Heart right ventricle (tissue), 16 donors: ENCODE measurements at regions not wholly inside any gene's neighbourhood (a gene's known extent, or its start where the extent isn't known, plus 50 kb on each side); places are given as distances from the start of the nearest gene placed in this dataset.

Experiments used
- ATAC-seq, 8 donors: fragments of 200-7000 bp; cut with Tn5 transposase; one replicate each; pipeline ENCODE4 v1.9.1; 2020; ENCODE audit warnings: mild to moderate bottlenecking in 8 of 8, moderate library complexity in 8 of 8, moderate number of reproducible peaks in 1 of 8
- DNase-seq, 2 donors: peaks; one replicate each; pipeline ENCODE4 v3.0.0-alpha.2; 2020
- H3K27ac ChIP-seq, 10 donors: fragments of 200-600 bp; sonication (generic) in 2 of 10; one replicate each; pipeline versions ENCODE4 v1.5.0 to v1.8.0; 2020 to 2022; ENCODE audit warnings: mild to moderate bottlenecking in 3 of 10
- H3K27me3 ChIP-seq, 7 donors: fragments of 200-600 bp; one replicate each; pipeline ENCODE4 v1.8.0; 2021 to 2022; ENCODE audit warnings: mild to moderate bottlenecking in 2 of 7
- H3K36me3 ChIP-seq, 9 donors: fragments of 200-600 bp; sonication (generic) in 1 of 9; one replicate each; pipeline versions ENCODE4 v1.5.0 to v1.8.0; 2020 to 2022; ENCODE audit warnings: mild to moderate bottlenecking in 2 of 9
- H3K4me1 ChIP-seq, 9 donors: fragments of 200-600 bp; sonication (generic) in 1 of 9; one replicate each; pipeline versions ENCODE4 v1.5.0 to v1.8.0; 2020 to 2022; ENCODE audit warnings: mild to moderate bottlenecking in 4 of 9
- H3K4me3 ChIP-seq, 10 donors: fragments of 200-600 bp; sonication (generic) in 2 of 10; one replicate each; pipeline versions ENCODE4 v1.5.0 to v1.8.0; 2020 to 2022; ENCODE audit warnings: mild to moderate bottlenecking in 7 of 10, moderate library complexity in 2 of 10
- H3K9me3 ChIP-seq, 11 donors: fragments of 200-600 bp in 10 of 11; sonication (generic) in 2 of 11; one replicate each; pipeline versions ENCODE4 v1.5.0 to v1.8.0; 2013 to 2022; ENCODE audit warnings: mild to moderate bottlenecking in 2 of 11, control low read depth in 1 of 11, moderate library complexity in 1 of 11
- WGBS, 2 donors: extraction: QIAGEN DNeasy Blood & Tissue Kit; methylation state at CpG; one replicate each; pipeline ENCODE4 v1.1.7; 2013; ENCODE audit warnings: inconsistent platforms in 1 of 2; 5-methylcytosine and 5-hydroxymethylcytosine counted together
- intact Hi-C, 10 donors: fragments of 100-400 bp; cut with DNase I; formaldehyde crosslinking; loops; one replicate each; pipeline versions ENCODE4 v1.11.1 to v1.14.2; 2022
- TF ChIP-seq, protein P1 (sequence below), 9 donors: fragments of 200-600 bp; sonication (generic) in 2 of 9; IDR thresholded peaks; one replicate each; pipeline versions ENCODE4 v1.5.0 to v1.8.0; 2021 to 2022; ENCODE audit warnings: antibody characterized with exemption in 9 of 9, mild to moderate bottlenecking in 5 of 9, moderate library complexity in 1 of 9
- donor health status: Arrhythmogenic right ventricular cardiomyopathy.
- donor health status: ischemic (EF 13 %, LVEDD 7.1; RV severe dilation, severe dysfunction).
- donor health status: healthy with polysubstance abuse.
- donor health status: DM: no; HTN: yes; CAD: no.
- donor health status: DM: no; HTN: no; CAD: no.
- donor health status: ischemic (EF 25% LVEDD 6.9; RV normal size, moderate dysfunction).
- donor health status: ischemic (EF 25% LVEDD 5.7; RV mildly dilated, moderate dysfunction).
- donor health status: healthy.
- donor health status: DM: yes; HTN: yes; CAD: no.
- donor health status: Ischemic cardiomyopathy.
- donor health status: ischemic (EF 35%, LVEDD 5.7; RV mildly dilated, moderate dysfunction).
- donor health status: nonischemic (EF 11% LVEDD 7.7; RV severe dilation, severe dysfunction).
- donor health status: DM: yes; HTN: yes; CAD: no.
- donor health status: PGD.
- donor health status: ischemic (EF 29% LVEDD 5.4; RV normal size, mild dysfunction).
- donor health status: nonischemic (EF 23%, LVEDD 6.1; RV moderate dilation, normal function).

DNA sequence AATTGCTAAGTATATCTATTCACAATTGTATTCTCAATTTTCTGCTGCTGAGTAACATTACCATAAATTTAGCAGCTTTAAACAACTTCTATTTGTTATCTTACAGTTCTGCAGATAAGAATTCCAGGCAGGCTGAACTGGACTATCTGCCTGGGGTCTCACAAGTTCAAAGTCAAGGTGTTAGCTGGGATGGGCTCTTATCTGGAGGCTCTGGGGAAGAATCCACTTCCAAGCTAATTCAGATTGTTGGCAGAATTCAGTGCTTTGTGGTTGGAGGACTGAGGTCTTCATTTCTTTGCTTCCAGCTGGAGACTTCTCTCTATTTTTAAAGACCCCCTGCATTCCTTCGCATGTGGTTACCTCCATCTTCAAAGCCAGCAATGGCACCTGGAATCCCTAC is 329.9 kb upstream of the ISX start:
- no peak for DNase-seq
- no peaks in the 10 kb centered on the region for H3K4me1 ChIP-seq
- H3K27me3 ChIP-seq = peaks cover 0 to 8% (median 0%) of the 10 kb centered on the region in 7 donors
- no peaks in the 10 kb centered on the region for H3K36me3 ChIP-seq
- intact Hi-C loops = no loop called here
- no peak overlapping the region for H3K27ac ChIP-seq
- WGBS, 2 donors = 84 to 95% methylated on average over 1 of the region's 1 CpG
- TF ChIP-seq, protein P1, sequence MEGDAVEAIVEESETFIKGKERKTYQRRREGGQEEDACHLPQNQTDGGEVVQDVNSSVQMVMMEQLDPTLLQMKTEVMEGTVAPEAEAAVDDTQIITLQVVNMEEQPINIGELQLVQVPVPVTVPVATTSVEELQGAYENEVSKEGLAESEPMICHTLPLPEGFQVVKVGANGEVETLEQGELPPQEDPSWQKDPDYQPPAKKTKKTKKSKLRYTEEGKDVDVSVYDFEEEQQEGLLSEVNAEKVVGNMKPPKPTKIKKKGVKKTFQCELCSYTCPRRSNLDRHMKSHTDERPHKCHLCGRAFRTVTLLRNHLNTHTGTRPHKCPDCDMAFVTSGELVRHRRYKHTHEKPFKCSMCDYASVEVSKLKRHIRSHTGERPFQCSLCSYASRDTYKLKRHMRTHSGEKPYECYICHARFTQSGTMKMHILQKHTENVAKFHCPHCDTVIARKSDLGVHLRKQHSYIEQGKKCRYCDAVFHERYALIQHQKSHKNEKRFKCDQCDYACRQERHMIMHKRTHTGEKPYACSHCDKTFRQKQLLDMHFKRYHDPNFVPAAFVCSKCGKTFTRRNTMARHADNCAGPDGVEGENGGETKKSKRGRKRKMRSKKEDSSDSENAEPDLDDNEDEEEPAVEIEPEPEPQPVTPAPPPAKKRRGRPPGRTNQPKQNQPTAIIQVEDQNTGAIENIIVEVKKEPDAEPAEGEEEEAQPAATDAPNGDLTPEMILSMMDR (IDR thresholded peaks at IDR 0.05) = no peak
- no peak overlapping the region for H3K4me3 ChIP-seq
- H3K9me3 ChIP-seq = peaks cover 0 to 25% (median 6%) of the 10 kb centered on the region in 11 donors
- no peak for ATAC-seq

DNA sequence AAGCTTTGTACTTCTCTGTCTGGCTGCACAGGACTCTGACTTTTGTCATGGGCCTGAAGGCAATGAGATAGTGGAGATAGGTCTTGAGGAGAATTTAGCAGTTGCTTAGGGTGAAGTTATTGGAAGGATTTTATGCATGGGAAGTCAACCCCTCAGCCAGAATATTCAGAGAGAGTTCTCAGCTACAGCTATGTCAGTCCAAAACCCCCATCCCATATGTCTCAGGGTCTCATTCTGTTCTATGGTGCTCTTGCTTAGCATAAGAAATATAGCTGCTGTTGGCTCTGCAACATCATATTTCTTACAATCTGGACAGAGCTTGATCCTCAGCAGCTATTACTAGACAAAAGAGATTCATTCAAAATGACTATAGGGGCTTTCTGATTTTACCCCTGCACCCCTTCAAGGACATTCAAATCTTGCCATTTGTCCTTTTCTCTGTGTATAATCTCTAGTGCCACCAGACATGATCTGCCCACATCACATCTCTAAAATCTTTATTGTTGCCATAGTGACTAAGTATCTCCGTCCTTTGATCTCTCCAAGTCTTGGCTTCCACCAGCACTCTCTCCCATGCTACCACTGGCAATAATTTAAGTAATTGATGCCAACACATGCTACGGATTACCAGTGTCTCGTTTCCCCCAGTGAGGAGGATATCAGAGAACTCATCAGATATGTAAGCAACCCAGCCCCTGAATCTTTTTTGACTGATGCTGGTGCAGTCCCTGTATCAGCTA is 327.1 kb upstream of the ISX start:
- TF ChIP-seq, protein P1 (IDR thresholded peaks at IDR 0.05) = no peak
- H3K9me3 ChIP-seq = peaks cover 0 to 19% (median 6%) of the 10 kb centered on the region in 11 donors
- intact Hi-C loops = no loop called here
- ATAC-seq (no peak), DNase-seq (no peak)
- 46 to 67% methylated on average over 3 of the region's 3 CpGs for WGBS, 2 donors
- H3K27me3 ChIP-seq = peaks cover 0 to 8% (median 0%) of the 10 kb centered on the region in 7 donors
- no peaks in the 10 kb centered on the region for H3K36me3 ChIP-seq
- no peak overlapping the region for H3K27ac ChIP-seq
- H3K4me1 ChIP-seq = no peaks in the 10 kb centered on the region
- H3K4me3 ChIP-seq = no peak overlapping the region

DNA sequence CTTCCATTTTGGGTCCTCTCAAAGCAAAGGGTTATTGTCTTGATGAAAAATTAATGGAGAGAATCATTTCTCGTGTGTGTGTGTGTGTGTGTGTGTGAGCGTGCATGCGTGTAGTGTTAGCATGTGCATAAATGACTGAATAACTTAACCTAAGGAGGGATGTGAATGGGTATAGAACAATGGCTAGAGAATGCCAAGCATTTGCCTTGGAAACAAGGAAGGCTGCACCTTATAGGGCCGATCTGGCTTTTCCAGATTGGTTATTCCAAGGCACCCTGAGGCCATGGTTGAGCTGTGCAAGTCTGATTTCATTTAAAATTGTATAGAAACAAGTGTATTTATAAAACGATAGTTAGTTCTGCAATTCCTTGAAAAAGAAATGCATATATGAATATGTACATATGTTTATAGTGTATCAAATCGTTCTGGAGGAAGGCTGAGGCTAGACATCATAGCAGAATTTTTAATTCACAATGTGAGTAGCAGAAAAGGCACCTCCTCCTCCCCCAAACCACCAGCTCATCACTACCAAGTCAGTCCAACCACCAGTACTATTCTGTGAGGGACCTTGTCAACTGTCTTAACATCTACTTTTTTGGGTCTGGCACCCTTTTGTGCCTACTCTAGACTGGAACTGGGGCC is 322.7 kb upstream of the ISX start:
- Histone ChIP-seq H3K9me3 (peaks cover 0 to 2% (median 0%) of the 10 kb centered on the region in 11 donors), H3K27ac (no peak overlapping the region), H3K27me3 (peaks cover 0 to 8% (median 0%) of the 10 kb centered on the region in 7 donors), H3K36me3 (no peaks in the 10 kb centered on the region), H3K4me1 (no peaks in the 10 kb centered on the region), H3K4me3 (no peak overlapping the region)
- 69 to 75% methylated on average over 6 of the region's 6 CpGs for WGBS, 2 donors
- intact Hi-C loops = no loop called here
- no peak for DNase-seq
- TF ChIP-seq, protein P1 (IDR thresholded peaks at IDR 0.05) = no peak
- ATAC-seq = no peak

DNA sequence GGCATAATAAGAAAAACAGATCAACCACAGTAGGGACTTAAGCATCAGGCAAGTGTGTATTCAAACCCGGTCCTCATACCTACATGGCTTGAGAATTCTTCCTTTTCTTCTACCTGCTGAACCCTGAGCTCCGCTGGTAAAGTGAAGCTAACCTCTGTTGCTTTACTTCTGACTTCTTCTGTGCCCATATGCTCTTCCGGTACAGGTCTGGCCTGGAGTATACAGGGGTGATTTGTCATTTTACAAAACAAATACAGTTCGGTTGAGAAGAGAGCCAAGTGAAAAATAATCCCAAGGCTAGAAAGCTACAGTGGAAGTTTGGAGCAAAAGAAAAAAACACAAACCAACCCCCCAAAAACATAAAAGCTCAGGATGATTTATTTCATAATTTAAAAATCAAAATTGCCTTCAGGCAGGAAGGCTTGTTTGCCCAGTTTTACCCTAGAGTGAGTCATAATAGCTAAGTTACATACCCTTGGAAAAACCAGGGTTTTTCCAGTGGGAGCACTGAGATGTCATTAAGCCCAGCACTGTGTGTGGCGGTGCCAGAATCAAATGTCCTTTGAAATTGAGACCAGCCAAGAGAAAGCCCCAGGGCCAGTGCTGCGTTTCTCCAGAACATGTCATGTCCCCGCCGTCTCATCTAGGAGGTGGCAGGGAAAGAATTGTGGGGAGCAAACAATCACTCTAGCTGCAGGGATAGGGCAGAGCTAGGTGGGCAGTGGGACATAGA is 305.5 kb upstream of the ISX start:
- intact Hi-C loops = no loop called here
- Histone ChIP-seq H3K9me3 (peaks cover 0 to 7% (median 0%) of the 10 kb centered on the region in 11 donors), H3K27ac (no peak overlapping the region), H3K36me3 (no peaks in the 10 kb centered on the region), H3K4me1 (no peaks in the 10 kb centered on the region), H3K27me3 (peaks cover 0 to 53% (median 17%) of the 10 kb centered on the region in 7 donors), H3K4me3 (no peak overlapping the region)
- 76 to 82% methylated on average over 8 of the region's 8 CpGs for WGBS, 2 donors
- DNase-seq (no peak), ATAC-seq (no peak)
- TF ChIP-seq, protein P1 (IDR thresholded peaks at IDR 0.05) = no peak
